ENCODE measurements at regions not wholly inside any gene's neighbourhood (a gene's known extent, or its start where the extent isn't known, plus 50 kb on each side); places are given as distances from the start of the nearest gene placed in this dataset.

- H2AFZ ChIP-seq (ENCODE audit: low read depth, low read length): no peak overlapping the region
- ChIA-PET POLR2A (no interaction called here), CTCF (ENCODE audit: low intra/inter-chr PET ratio) (no interaction called here)
- FAIRE-seq (no peak), DNase-seq (ENCODE audit: extremely low read depth in 1 of 4, low spot score in 3 of 4) (no peak), ATAC-seq (no peak)
- H3K4me3 ChIP-seq: no peak overlapping the region
- no peaks in the 10 kb centered on the region for H3K36me3 ChIP-seq (ENCODE audit: control insufficient read depth, insufficient read depth, low read length)
- no peak overlapping the region for H3K9ac ChIP-seq (ENCODE audit: insufficient read depth in 1 of 2, low read depth in 2 of 2, low read length in 2 of 2)
- no peaks in the 10 kb centered on the region for H3K4me1 ChIP-seq (replicated peaks in 1 of 2; ENCODE audit: control insufficient read depth in 2 of 2, insufficient read depth in 2 of 2, low read length in 2 of 2)
- intact Hi-C loops (cut with micrococcal nuclease): no loop called here
- no peaks in the 10 kb centered on the region for H3K9me3 ChIP-seq (replicated peaks; ENCODE audit: control insufficient read depth, insufficient read depth, low read depth, low read length)
- BruUV-seq (replicated peaks): no TSS peak
- H3K27ac ChIP-seq (ENCODE audit: extremely low read depth, low read depth, low read length): no peak overlapping the region
- no peak overlapping the region for H3K4me2 ChIP-seq (ENCODE audit: insufficient read depth, low read length)
- no peaks in the 10 kb centered on the region for H3K9me1 ChIP-seq (ENCODE audit: control insufficient read depth, insufficient read depth, low read length)
- no peak for TF ChIP-seq BCL6 (CRISPR knock-in tag; IDR thresholded peaks at IDR 0.05)
- TF ChIP-seq SRSF3 (IDR thresholded peaks at IDR 0.05; ENCODE audit: insufficient read depth, low read length): no peak
- TF ChIP-seq RHOXF2B (CRISPR knock-in tag; conservative IDR thresholded peaks at IDR 0.05): no peak
- no peak for TF ChIP-seq ZNF282 (CRISPR knock-in tag; IDR thresholded peaks at IDR 0.05)
- TF ChIP-seq MTA2 (IDR thresholded peaks at IDR 0.05; ENCODE audit: low read depth): no peak
- TF ChIP-seq PRPF4 (IDR thresholded peaks at IDR 0.05; ENCODE audit: insufficient read depth, low read depth, low read length, poor library complexity, severe bottlenecking): no peak
- no peak for TF ChIP-seq ZFP36 (IDR thresholded peaks at IDR 0.05; ENCODE audit: low read depth, low read length, partially characterized antibody)
- TF ChIP-seq GABPB1 (CRISPR knock-in tag; IDR thresholded peaks at IDR 0.05): no peak
- TF ChIP-seq PTBP1 (IDR thresholded peaks at IDR 0.05; ENCODE audit: low read depth, low read length): no peak
- TF ChIP-seq SRF (CRISPR knock-in tag; IDR thresholded peaks at IDR 0.05): no peak
- no peaks in the 10 kb centered on the region for H3K79me2 ChIP-seq (ENCODE audit: control insufficient read depth, insufficient read depth, low read length)
- no peaks in the 10 kb centered on the region for H4K20me1 ChIP-seq (replicated peaks; ENCODE audit: control insufficient read depth, insufficient read depth, low read length)
- no peaks in the 10 kb centered on the region for H3K27me3 ChIP-seq (ENCODE audit: control insufficient read depth in 2 of 2, insufficient read depth in 2 of 2, low read length in 2 of 2)
- 0% methylated on average over 2 of the region's 2 CpGs for WGBS (ENCODE audit: insufficient coverage, low coverage, missing lambda C conversion rate)
- in situ Hi-C loops (cut with MboI): no loop called here
Observed at GRCh38 chr6:120924214-120924613, 410.1 kb downstream of the TBC1D32 start.
